ENCODE measurements at regions not wholly inside any gene's neighbourhood (a gene's known extent, or its start where the extent isn't known, plus 50 kb on each side); places are given as distances from the start of the nearest gene placed in this dataset.

DNA sequence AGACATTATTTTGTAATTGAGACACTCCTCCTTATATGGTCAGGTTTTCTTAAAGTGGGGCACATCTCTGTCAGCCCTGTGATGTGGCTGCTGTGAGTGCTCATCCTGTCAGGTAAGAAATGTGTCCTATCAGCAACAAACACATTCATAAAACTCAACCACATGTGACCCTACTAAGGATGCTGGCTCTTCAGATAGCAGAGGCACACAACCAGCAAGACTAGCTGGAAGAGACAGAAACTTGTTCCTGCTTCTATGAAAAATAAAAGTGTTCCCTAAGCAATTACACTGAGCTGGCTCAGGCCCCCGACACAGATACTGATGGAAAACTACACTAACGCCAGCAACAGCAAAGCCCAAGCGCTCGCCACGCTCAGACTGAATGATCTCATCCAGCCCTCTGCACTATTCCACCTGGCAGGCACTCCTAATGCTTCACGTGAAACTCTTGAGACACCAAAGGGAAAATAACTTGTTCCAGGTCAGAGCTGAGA, 49.8 kb upstream of the CYP2D6 start:
- no peaks in the 10 kb centered on the region for H3K9me3 ChIP-seq (ENCODE audit: control insufficient read depth, low read length)
- H3K36me3 ChIP-seq (ENCODE audit: control insufficient read depth, insufficient read depth, low read length), result peaks cover 29% of the 10 kb centered on the region
- H3K27ac ChIP-seq (ENCODE audit: low read depth, low read length, severe bottlenecking), result no peak overlapping the region
- 92 to 93% methylated on average over 6 of the region's 6 CpGs for WGBS, 2 experiments (ENCODE audit: insufficient coverage in 2 of 2)
- no peak overlapping the region for H3K4me3 ChIP-seq (ENCODE audit: extremely low read depth, insufficient read depth, low read length, poor library complexity, severe bottlenecking)
- peaks cover 27% of the 10 kb centered on the region for H3K4me1 ChIP-seq (ENCODE audit: control insufficient read depth, insufficient read depth, low read length, poor library complexity, severe bottlenecking)

Data from mesodermal cell (in vitro differentiated cells).